ENCODE measurements at regions not wholly inside any gene's neighbourhood (a gene's known extent, or its start where the extent isn't known, plus 50 kb on each side); places are given as distances from the start of the nearest gene placed in this dataset.

- TF ChIP-seq CTCF (IDR thresholded peaks at IDR 0.05) (no peak), POLR2A (IDR thresholded peaks at IDR 0.05) (no peak)
Observed at GRCh38 chr3:34571714-34572113, 773.3 kb downstream of the PDCD6IP start.
